Bronchial epithelial cell (primary cell): ENCODE measurements at regions not wholly inside any gene's neighbourhood (a gene's known extent, or its start where the extent isn't known, plus 50 kb on each side); places are given as distances from the start of the nearest gene placed in this dataset.

Source experiments
- DNase-seq: peaks from one replicate; pipeline ENCODE4 v3.0.0-alpha.2; 2010; ENCODE audit warnings: low read depth
- FAIRE-seq: peaks from 2 replicates; lab custom pipeline; 2011; peaks lifted over from hg19 to GRCh38; lab: Jason Lieb, UNC
- H3K27me3 ChIP-seq: 2 replicates; pipeline ENCODE4 v1.5.1; 2011; ENCODE audit warnings: low read length; ENCODE audit not compliant: control insufficient read depth, insufficient read depth
- H3K36me3 ChIP-seq: 2 replicates; pipeline ENCODE4 v1.5.1; 2011; ENCODE audit warnings: low read length; ENCODE audit not compliant: control insufficient read depth, insufficient read depth
- H3K4me3 ChIP-seq: 2 replicates; pipeline ENCODE4 v1.5.1; 2011; ENCODE audit warnings: mild to moderate bottlenecking, low read depth, low read length, control low read depth
- TF ChIP-seq, protein P1 (sequence below): IDR thresholded peaks from 2 replicates; pipeline ENCODE4 v1.5.1; 2011; ENCODE audit warnings: mild to moderate bottlenecking, moderate library complexity, low read length, control low read depth, inconsistent platforms; ENCODE audit not compliant: insufficient read depth, severe bottlenecking

DNA sequence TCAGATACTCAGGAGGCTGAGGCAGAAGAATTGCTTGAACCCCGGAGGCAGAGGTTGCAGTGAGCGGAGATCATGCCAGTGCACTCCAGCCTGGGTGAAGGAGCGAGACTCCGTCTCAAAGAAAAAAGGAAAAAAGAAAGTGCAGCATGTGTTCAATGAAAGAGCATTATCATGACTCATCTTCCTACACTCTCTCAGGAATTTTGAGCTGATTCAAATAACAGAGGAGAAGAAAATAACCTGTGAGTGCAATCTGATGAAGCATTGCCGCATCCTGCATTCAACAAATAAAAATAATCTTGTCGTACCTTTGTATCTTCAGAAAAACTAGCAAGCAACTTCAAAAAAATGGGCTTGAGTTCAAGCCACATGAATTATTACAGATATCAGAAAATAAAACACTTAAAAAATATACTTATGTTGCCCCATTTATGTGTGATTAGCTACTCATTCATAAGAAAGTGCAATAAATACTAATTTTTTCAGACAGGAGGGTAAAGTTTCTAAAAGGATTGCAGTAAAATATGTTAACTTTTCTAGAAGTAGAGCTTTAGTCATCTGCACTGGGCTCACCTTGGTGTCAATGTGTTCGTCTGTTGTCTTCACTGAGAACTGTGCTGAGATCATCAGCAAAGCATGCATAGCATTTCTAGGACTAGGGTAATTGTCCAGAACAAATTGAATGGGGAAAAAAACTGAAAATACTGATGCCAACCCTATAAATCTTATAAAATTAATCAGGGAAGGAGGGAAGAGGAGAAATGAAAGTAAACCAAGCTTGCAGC lies 90.4 kb upstream of the VCX3B start:
- TF ChIP-seq, protein P1, sequence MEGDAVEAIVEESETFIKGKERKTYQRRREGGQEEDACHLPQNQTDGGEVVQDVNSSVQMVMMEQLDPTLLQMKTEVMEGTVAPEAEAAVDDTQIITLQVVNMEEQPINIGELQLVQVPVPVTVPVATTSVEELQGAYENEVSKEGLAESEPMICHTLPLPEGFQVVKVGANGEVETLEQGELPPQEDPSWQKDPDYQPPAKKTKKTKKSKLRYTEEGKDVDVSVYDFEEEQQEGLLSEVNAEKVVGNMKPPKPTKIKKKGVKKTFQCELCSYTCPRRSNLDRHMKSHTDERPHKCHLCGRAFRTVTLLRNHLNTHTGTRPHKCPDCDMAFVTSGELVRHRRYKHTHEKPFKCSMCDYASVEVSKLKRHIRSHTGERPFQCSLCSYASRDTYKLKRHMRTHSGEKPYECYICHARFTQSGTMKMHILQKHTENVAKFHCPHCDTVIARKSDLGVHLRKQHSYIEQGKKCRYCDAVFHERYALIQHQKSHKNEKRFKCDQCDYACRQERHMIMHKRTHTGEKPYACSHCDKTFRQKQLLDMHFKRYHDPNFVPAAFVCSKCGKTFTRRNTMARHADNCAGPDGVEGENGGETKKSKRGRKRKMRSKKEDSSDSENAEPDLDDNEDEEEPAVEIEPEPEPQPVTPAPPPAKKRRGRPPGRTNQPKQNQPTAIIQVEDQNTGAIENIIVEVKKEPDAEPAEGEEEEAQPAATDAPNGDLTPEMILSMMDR, result no peak
- FAIRE-seq (no peak), DNase-seq (peak; percentile 30)

DNA sequence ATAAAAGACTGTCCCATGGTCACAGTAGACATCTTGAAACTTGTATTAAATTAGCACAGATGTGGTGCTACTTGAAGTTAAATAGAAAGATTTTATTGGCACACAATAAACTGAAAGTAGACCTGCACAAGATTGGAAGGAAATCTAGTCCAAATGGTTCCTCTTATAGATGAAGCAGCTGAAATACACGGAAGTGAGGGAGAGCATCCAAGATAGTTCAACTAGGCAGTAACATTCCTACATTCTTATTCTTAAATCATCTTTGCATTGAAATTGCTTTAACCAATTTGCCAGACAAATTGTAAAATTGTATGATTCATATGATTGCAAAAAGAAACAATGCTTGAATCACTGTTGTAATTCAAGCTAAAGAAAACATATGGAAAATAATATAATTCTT lies 87.6 kb upstream of the VCX3B start:
- peak; percentile 14 for DNase-seq
- Histone ChIP-seq H3K27me3 (no peaks in the 10 kb centered on the region), H3K4me3 (no peak overlapping the region), H3K36me3 (no peaks in the 10 kb centered on the region)
- TF ChIP-seq, protein P1, result no peak
- no peak for FAIRE-seq

More for the DNA sequence above, 90.4 kb upstream of the VCX3B start:
- Histone ChIP-seq H3K27me3 (no peaks in the 10 kb centered on the region), H3K4me3 (no peak overlapping the region), H3K36me3 (no peaks in the 10 kb centered on the region)

DNA sequence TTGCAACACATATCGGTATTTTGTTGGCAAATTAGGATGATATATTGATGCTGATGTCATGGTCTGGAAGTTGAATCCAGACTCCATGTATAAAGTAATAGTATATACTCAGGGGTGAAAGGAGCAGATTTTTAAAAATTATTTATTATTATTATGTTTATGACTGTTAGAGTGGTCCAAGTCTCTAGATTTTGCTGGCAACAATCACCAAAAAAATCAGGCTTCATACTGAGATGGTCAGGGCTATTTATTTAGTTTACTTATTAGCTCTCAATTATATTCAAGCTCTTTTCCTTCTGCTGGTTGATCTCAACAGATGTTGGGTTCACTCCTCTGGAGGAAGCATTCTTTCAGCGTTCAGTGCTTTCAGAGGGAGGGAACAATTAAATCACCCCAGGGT lies 73.9 kb upstream of the VCX3B start:
- DNase-seq (no peak), FAIRE-seq (no peak)
- H3K27me3 ChIP-seq, result no peaks in the 10 kb centered on the region
- TF ChIP-seq, protein P1, result no peak
- no peaks in the 10 kb centered on the region for H3K36me3 ChIP-seq
- H3K4me3 ChIP-seq, result no peak overlapping the region

DNA sequence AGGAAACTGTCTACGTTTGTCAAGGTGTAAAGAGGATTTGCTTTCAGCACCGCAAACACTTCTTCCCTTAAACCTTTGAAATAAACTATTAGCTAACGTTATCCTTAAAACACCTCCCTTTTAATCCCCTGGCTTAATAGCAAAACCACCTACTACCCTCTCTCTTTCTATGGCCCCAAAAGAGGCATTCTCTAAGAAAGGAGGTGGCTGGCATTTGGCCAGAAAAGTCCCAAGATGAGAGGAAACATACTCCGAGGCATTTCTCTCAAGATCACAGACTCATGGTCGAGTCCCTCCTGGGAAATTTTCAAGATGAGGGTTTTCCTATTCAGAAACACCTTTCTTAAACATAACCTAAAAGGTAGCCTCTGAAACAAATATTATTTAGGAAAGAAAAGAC lies 60.6 kb upstream of the VCX3B start:
- Histone ChIP-seq H3K27me3 (no peaks in the 10 kb centered on the region), H3K36me3 (no peaks in the 10 kb centered on the region), H3K4me3 (no peak overlapping the region)
- FAIRE-seq (no peak), DNase-seq (no peak)
- TF ChIP-seq, protein P1, result no peak

DNA sequence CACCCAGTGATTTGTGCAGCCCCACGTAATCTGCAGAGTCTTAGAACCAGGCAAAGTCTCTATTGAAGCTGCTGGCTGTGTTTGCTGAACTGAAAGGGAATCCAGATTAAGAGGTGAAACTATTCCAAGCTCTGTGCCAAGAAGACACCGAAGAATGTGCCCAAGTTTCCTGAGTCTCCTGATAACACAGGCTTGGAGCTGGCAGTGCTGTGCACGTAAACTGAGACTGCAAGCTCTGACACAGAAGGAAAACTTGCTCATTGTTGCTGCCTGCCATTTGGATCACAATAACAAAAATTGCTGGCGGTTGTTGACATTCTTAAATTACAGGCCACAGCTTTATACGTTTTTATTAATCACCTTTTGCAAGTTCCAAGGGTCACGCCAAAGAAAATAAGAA lies 60.2 kb upstream of the VCX3B start:
- Histone ChIP-seq H3K4me3 (no peak overlapping the region), H3K27me3 (no peaks in the 10 kb centered on the region), H3K36me3 (no peaks in the 10 kb centered on the region)
- TF ChIP-seq, protein P1, result no peak
- no peak for FAIRE-seq
- peak; percentile 64 for DNase-seq

DNA sequence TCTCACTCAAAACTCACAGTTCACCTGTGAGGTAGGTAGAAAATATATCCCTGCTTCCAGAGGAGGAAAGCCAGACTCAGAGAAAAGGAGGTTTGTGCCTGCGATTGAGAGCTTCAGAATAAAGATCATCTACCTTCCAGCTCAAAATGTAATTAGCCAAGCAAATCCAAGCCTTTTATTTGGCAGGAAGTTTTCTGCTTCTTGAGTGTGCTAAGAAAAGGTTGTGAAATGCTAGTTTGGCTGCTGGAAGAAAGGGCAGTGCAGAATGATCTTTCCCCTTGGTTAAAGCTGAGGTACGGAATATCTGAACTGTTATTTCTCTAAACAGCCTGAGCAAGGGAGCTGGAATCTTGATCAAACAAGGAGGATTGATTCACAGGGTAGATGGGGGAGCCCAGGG lies 59.7 kb upstream of the VCX3B start:
- TF ChIP-seq, protein P1, result no peak
- DNase-seq (peak; percentile 13), FAIRE-seq (no peak)
- Histone ChIP-seq H3K27me3 (no peaks in the 10 kb centered on the region), H3K36me3 (no peaks in the 10 kb centered on the region), H3K4me3 (no peak overlapping the region)
